ENCODE measurements at regions not wholly inside any gene's neighbourhood (a gene's known extent, or its start where the extent isn't known, plus 50 kb on each side); places are given as distances from the start of the nearest gene placed in this dataset.

DNA sequence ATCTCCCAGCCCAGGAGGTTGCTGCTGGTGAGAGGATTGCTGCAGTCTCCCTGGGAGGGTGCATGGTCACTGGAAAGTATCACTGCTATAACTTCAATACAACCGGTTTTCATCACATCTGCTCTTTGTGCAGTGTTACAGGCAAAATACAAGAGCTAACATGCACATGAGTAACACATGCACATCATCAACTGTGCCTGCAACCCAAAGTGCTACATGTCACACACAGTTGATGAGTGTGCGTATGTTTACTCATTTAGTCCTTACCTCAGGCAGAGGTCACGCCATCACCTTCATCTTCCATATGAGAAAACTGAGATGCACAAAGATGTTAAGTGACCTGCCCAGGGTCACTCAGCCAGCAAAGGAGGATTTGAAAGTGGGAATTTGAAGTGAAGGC is 277.7 kb downstream of the FAM72C start:
- TF ChIP-seq, protein P1, sequence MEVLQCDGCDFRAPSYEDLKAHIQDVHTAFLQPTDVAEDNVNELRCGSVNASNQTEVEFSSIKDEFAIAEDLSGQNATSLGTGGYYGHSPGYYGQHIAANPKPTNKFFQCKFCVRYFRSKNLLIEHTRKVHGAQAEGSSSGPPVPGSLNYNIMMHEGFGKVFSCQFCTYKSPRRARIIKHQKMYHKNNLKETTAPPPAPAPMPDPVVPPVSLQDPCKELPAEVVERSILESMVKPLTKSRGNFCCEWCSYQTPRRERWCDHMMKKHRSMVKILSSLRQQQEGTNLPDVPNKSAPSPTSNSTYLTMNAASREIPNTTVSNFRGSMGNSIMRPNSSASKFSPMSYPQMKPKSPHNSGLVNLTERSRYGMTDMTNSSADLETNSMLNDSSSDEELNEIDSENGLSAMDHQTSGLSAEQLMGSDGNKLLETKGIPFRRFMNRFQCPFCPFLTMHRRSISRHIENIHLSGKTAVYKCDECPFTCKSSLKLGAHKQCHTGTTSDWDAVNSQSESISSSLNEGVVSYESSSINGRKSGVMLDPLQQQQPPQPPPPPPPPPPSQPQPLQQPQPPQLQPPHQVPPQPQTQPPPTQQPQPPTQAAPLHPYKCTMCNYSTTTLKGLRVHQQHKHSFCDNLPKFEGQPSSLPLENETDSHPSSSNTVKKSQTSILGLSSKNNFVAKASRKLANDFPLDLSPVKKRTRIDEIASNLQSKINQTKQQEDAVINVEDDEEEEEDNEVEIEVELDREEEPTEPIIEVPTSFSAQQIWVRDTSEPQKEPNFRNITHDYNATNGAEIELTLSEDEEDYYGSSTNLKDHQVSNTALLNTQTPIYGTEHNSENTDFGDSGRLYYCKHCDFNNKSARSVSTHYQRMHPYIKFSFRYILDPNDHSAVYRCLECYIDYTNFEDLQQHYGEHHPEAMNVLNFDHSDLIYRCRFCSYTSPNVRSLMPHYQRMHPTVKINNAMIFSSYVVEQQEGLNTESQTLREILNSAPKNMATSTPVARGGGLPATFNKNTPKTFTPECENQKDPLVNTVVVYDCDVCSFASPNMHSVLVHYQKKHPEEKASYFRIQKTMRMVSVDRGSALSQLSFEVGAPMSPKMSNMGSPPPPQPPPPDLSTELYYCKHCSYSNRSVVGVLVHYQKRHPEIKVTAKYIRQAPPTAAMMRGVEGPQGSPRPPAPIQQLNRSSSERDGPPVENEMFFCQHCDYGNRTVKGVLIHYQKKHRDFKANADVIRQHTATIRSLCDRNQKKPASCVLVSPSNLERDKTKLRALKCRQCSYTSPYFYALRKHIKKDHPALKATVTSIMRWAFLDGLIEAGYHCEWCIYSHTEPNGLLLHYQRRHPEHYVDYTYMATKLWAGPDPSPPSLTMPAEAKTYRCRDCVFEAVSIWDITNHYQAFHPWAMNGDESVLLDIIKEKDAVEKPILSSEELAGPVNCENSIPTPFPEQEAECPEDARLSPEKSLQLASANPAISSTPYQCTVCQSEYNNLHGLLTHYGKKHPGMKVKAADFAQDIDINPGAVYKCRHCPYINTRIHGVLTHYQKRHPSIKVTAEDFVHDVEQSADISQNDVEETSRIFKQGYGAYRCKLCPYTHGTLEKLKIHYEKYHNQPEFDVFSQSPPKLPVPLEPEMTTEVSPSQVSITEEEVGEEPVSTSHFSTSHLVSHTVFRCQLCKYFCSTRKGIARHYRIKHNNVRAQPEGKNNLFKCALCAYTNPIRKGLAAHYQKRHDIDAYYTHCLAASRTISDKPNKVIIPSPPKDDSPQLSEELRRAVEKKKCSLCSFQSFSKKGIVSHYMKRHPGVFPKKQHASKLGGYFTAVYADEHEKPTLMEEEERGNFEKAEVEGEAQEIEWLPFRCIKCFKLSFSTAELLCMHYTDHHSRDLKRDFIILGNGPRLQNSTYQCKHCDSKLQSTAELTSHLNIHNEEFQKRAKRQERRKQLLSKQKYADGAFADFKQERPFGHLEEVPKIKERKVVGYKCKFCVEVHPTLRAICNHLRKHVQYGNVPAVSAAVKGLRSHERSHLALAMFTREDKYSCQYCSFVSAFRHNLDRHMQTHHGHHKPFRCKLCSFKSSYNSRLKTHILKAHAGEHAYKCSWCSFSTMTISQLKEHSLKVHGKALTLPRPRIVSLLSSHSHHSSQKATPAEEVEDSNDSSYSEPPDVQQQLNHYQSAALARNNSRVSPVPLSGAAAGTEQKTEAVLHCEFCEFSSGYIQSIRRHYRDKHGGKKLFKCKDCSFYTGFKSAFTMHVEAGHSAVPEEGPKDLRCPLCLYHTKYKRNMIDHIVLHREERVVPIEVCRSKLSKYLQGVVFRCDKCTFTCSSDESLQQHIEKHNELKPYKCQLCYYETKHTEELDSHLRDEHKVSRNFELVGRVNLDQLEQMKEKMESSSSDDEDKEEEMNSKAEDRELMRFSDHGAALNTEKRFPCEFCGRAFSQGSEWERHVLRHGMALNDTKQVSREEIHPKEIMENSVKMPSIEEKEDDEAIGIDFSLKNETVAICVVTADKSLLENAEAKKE (CRISPR knock-in tag; IDR thresholded peaks at IDR 0.05): no peak
- TF ChIP-seq, protein P2, sequence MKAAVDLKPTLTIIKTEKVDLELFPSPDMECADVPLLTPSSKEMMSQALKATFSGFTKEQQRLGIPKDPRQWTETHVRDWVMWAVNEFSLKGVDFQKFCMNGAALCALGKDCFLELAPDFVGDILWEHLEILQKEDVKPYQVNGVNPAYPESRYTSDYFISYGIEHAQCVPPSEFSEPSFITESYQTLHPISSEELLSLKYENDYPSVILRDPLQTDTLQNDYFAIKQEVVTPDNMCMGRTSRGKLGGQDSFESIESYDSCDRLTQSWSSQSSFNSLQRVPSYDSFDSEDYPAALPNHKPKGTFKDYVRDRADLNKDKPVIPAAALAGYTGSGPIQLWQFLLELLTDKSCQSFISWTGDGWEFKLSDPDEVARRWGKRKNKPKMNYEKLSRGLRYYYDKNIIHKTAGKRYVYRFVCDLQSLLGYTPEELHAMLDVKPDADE (IDR thresholded peaks at IDR 0.05): no peak
- TF ChIP-seq POLR2AphosphoS5 (IDR thresholded peaks at IDR 0.05; ENCODE audit: low read depth) (no peak), EZH2 (IDR thresholded peaks at IDR 0.05; ENCODE audit: low read depth, unreplicated experiment) (no peak), ZNF114 (CRISPR knock-in tag; IDR thresholded peaks at IDR 0.05) (no peak), STAT1 (IDR thresholded peaks at IDR 0.05; ENCODE audit: unreplicated experiment) (no peak), EZH2phosphoT487 (IDR thresholded peaks at IDR 0.05; ENCODE audit: unreplicated experiment) (no peak), CREB1 (CRISPR knock-in tag; IDR thresholded peaks at IDR 0.05; ENCODE audit: low read depth) (no peak), ZNF331 (CRISPR knock-in tag; IDR thresholded peaks at IDR 0.05; ENCODE audit: low read depth) (no peak), JUNB (IDR thresholded peaks at IDR 0.05; ENCODE audit: unreplicated experiment) (no peak), NANOG (IDR thresholded peaks at IDR 0.05; ENCODE audit: borderline replicate concordance) (no peak)
- TF ChIP-seq, protein P3, sequence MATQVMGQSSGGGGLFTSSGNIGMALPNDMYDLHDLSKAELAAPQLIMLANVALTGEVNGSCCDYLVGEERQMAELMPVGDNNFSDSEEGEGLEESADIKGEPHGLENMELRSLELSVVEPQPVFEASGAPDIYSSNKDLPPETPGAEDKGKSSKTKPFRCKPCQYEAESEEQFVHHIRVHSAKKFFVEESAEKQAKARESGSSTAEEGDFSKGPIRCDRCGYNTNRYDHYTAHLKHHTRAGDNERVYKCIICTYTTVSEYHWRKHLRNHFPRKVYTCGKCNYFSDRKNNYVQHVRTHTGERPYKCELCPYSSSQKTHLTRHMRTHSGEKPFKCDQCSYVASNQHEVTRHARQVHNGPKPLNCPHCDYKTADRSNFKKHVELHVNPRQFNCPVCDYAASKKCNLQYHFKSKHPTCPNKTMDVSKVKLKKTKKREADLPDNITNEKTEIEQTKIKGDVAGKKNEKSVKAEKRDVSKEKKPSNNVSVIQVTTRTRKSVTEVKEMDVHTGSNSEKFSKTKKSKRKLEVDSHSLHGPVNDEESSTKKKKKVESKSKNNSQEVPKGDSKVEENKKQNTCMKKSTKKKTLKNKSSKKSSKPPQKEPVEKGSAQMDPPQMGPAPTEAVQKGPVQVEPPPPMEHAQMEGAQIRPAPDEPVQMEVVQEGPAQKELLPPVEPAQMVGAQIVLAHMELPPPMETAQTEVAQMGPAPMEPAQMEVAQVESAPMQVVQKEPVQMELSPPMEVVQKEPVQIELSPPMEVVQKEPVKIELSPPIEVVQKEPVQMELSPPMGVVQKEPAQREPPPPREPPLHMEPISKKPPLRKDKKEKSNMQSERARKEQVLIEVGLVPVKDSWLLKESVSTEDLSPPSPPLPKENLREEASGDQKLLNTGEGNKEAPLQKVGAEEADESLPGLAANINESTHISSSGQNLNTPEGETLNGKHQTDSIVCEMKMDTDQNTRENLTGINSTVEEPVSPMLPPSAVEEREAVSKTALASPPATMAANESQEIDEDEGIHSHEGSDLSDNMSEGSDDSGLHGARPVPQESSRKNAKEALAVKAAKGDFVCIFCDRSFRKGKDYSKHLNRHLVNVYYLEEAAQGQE (IDR thresholded peaks at IDR 0.05; ENCODE audit: unreplicated experiment): no peak
- TF ChIP-seq, protein P4, sequence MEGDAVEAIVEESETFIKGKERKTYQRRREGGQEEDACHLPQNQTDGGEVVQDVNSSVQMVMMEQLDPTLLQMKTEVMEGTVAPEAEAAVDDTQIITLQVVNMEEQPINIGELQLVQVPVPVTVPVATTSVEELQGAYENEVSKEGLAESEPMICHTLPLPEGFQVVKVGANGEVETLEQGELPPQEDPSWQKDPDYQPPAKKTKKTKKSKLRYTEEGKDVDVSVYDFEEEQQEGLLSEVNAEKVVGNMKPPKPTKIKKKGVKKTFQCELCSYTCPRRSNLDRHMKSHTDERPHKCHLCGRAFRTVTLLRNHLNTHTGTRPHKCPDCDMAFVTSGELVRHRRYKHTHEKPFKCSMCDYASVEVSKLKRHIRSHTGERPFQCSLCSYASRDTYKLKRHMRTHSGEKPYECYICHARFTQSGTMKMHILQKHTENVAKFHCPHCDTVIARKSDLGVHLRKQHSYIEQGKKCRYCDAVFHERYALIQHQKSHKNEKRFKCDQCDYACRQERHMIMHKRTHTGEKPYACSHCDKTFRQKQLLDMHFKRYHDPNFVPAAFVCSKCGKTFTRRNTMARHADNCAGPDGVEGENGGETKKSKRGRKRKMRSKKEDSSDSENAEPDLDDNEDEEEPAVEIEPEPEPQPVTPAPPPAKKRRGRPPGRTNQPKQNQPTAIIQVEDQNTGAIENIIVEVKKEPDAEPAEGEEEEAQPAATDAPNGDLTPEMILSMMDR (conservative IDR thresholded peaks at IDR 0.05; ENCODE audit: low read depth in 2 of 2): no peak
- H3K27me3 Mint-ChIP-seq (ENCODE audit: insufficient read depth, low read depth, poor library complexity): peaks cover 54% of the 10 kb centered on the region
- no peak for ATAC-seq
- no peak overlapping the region for H3K27ac ChIP-seq (ENCODE audit: low read depth)
- peaks cover 5% of the 10 kb centered on the region for H3K4me1 Mint-ChIP-seq
- no peaks in the 10 kb centered on the region for H3F3A ChIP-seq (replicated peaks; ENCODE audit: low read depth)
- H3K36me3 ChIP-seq (ENCODE audit: insufficient read depth): no peaks in the 10 kb centered on the region
- no peaks in the 10 kb centered on the region for H3K9me2 ChIP-seq (ENCODE audit: insufficient read depth)
- peaks cover 39% of the 10 kb centered on the region for H3K27me3 ChIP-seq (ENCODE audit: insufficient read depth)
- DNase-seq (ENCODE audit: low spot score): no peak
- H3K4me3 Mint-ChIP-seq: no peak overlapping the region
- no peaks in the 10 kb centered on the region for H3K9me3 Mint-ChIP-seq
- H3K4me2 ChIP-seq: no peak overlapping the region
- H2AFZ ChIP-seq: no peak overlapping the region
- H3K36me3 Mint-ChIP-seq (ENCODE audit: low read depth): no peaks in the 10 kb centered on the region
- no peaks in the 10 kb centered on the region for H3K79me2 ChIP-seq (replicated peaks; ENCODE audit: insufficient read depth)
- no peak overlapping the region for H3K27ac Mint-ChIP-seq
- no peaks in the 10 kb centered on the region for H4K20me1 ChIP-seq (replicated peaks; ENCODE audit: insufficient read depth)
- H3K4me3 ChIP-seq: no peak overlapping the region
- no peaks in the 10 kb centered on the region for H3K4me1 ChIP-seq (ENCODE audit: insufficient read depth)

All from GM23338 (cell line).